ENCODE measurements at regions not wholly inside any gene's neighbourhood (a gene's known extent, or its start where the extent isn't known, plus 50 kb on each side); places are given as distances from the start of the nearest gene placed in this dataset.

- ATAC-seq = no peak
These were observed 118.0 kb upstream of the DPH6 start for GRCh38 chr15:35663956-35664355.

GRCh38 chr15:35665896-35666536, 120.1 kb upstream of the DPH6 start:
- ATAC-seq = no peak

GRCh38 chr15:35667908-35668307, 121.9 kb upstream of the DPH6 start:
- no peak for ATAC-seq

GRCh38 chr15:35669021-35669420, 123.1 kb upstream of the DPH6 start:
- no peak for ATAC-seq

- no peak for ATAC-seq
These were observed 123.6 kb upstream of the DPH6 start for GRCh38 chr15:35669432-35670045.

GRCh38 chr15:35671197-35671596, 125.2 kb upstream of the DPH6 start:
- ATAC-seq = no peak

- ATAC-seq = no peak
These were observed 126.0 kb upstream of the DPH6 start for GRCh38 chr15:35671981-35672380.

- peak in 1 of 2 donors; percentile 36 for ATAC-seq
These were observed 127.2 kb upstream of the DPH6 start for GRCh38 chr15:35673093-35673684.

- no peak for ATAC-seq
These were observed 129.2 kb upstream of the DPH6 start for GRCh38 chr15:35674873-35675781.

- ATAC-seq = no peak
These were observed 132.8 kb upstream of the DPH6 start for GRCh38 chr15:35678774-35679173.

GRCh38 chr15:35679186-35679585, 133.2 kb upstream of the DPH6 start:
- ATAC-seq = no peak

- ATAC-seq = no peak
These were observed 135.0 kb upstream of the DPH6 start for GRCh38 chr15:35680951-35681350.

GRCh38 chr15:35686347-35686746, 140.4 kb upstream of the DPH6 start:
- ATAC-seq = no peak

GRCh38 chr15:35689266-35689665, 143.3 kb upstream of the DPH6 start:
- ATAC-seq = no peak

- no peak for ATAC-seq
These were observed 144.1 kb upstream of the DPH6 start for GRCh38 chr15:35690089-35690488.

- ATAC-seq = no peak
These were observed 144.7 kb upstream of the DPH6 start for GRCh38 chr15:35690698-35691116.

- ATAC-seq = no peak
These were observed 145.3 kb upstream of the DPH6 start for GRCh38 chr15:35691173-35691761.

- ATAC-seq = no peak
These were observed 146.2 kb upstream of the DPH6 start for GRCh38 chr15:35691891-35692867.

- ATAC-seq = no peak
These were observed 147.3 kb upstream of the DPH6 start for GRCh38 chr15:35693286-35693685.

- ATAC-seq = no peak
These were observed 147.9 kb upstream of the DPH6 start for GRCh38 chr15:35693886-35694285.

GRCh38 chr15:35695003-35695402, 149.0 kb upstream of the DPH6 start:
- ATAC-seq = no peak

GRCh38 chr15:35696767-35697231, 150.8 kb upstream of the DPH6 start:
- ATAC-seq = no peak

Data from activated CD4-positive, CD25-positive, alpha-beta regulatory T cell treated with anti-CD3 and anti-CD28 coated beads, Interleukin-2, amount 50 U/mL, for 24 hours (primary cell).